Mesothelial cell of epicardium (in vitro differentiated cells): ENCODE measurements at regions not wholly inside any gene's neighbourhood (a gene's known extent, or its start where the extent isn't known, plus 50 kb on each side); places are given as distances from the start of the nearest gene placed in this dataset.

Experiments used
- DNase-seq, 2 experiments: peaks; one replicate each; pipeline ENCODE4 v3.0.0; 2021; ENCODE audit warnings: low spot score in 2 of 2; ENCODE audit not compliant: unreplicated experiment in 2 of 2
- H3K27ac Mint-ChIP-seq: 2 replicates; pipeline ENCODE4 v1.8.0; 2021; ENCODE audit warnings: mixed read lengths
- H3K27me3 Mint-ChIP-seq: 2 replicates; pipeline ENCODE4 v1.8.0; 2021; ENCODE audit warnings: low read depth, mixed read lengths
- H3K36me3 Mint-ChIP-seq: 2 replicates; pipeline ENCODE4 v1.8.0; 2021; ENCODE audit warnings: mixed read lengths
- H3K4me1 Mint-ChIP-seq: 2 replicates; pipeline ENCODE4 v1.8.0; 2021; ENCODE audit warnings: mixed read lengths
- H3K4me3 Mint-ChIP-seq: 2 replicates; pipeline ENCODE4 v1.8.0; 2021; ENCODE audit warnings: mild to moderate bottlenecking, moderate library complexity, mixed read lengths
- H3K9me3 Mint-ChIP-seq: 2 replicates; pipeline ENCODE4 v1.8.0; 2021; ENCODE audit warnings: mixed read lengths
- TF ChIP-seq, protein P1 (sequence below): fragments of 200-600 bp; sonication (generic); IDR thresholded peaks from one replicate; pipeline ENCODE4 v1.5.0; 2021; ENCODE audit warnings: antibody characterized with exemption; ENCODE audit not compliant: unreplicated experiment

DNA sequence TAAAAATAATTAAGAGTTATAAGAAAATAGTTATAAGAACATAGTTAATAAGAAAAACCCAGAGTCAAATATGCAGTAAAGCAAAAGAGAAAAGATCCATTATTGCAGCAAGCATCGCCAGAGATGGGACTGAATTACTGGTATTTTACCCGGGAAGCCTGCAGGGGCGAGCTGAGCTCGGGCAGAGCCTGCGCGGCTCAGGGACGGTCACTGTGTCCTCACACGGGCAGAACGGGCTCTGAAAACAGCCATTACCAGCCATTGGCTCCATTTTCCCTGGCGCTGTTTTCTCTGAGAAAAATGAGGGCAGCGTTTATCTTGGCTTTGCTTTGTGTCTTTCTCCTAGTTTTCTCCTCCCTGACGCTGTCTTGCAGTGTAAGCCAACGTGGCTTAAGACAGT lies 95.3 kb upstream of the ALKAL2 start:
- H3K27me3 Mint-ChIP-seq = peaks cover 15% of the 10 kb centered on the region
- peaks cover 18% of the 10 kb centered on the region for H3K4me1 Mint-ChIP-seq
- no peak overlapping the region for H3K4me3 Mint-ChIP-seq
- TF ChIP-seq, protein P1, sequence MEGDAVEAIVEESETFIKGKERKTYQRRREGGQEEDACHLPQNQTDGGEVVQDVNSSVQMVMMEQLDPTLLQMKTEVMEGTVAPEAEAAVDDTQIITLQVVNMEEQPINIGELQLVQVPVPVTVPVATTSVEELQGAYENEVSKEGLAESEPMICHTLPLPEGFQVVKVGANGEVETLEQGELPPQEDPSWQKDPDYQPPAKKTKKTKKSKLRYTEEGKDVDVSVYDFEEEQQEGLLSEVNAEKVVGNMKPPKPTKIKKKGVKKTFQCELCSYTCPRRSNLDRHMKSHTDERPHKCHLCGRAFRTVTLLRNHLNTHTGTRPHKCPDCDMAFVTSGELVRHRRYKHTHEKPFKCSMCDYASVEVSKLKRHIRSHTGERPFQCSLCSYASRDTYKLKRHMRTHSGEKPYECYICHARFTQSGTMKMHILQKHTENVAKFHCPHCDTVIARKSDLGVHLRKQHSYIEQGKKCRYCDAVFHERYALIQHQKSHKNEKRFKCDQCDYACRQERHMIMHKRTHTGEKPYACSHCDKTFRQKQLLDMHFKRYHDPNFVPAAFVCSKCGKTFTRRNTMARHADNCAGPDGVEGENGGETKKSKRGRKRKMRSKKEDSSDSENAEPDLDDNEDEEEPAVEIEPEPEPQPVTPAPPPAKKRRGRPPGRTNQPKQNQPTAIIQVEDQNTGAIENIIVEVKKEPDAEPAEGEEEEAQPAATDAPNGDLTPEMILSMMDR = no peak
- peaks cover 1% of the 10 kb centered on the region for H3K36me3 Mint-ChIP-seq
- no peak for DNase-seq
- H3K27ac Mint-ChIP-seq = no peak overlapping the region
- H3K9me3 Mint-ChIP-seq = peaks cover 19% of the 10 kb centered on the region

DNA sequence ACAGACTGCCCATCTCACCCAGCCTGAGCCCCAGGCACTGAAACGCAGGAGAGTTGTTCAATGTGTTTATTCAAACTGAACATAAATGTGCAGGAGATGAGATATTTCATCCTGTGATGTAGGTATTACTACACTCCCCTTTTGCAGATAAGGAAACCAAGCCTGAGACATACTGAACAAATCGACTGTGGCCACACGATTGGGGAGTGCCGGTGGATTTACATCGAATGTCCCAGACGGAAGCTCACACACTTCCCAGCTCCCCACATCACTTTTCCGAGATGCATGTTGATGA lies 94.8 kb upstream of the ALKAL2 start:
- TF ChIP-seq, protein P1 = no peak
- Mint-ChIP-seq H3K4me1 (peaks cover 13% of the 10 kb centered on the region), H3K4me3 (no peak overlapping the region), H3K27ac (no peak overlapping the region), H3K9me3 (peaks cover 24% of the 10 kb centered on the region), H3K27me3 (peaks cover 15% of the 10 kb centered on the region), H3K36me3 (peaks cover 1% of the 10 kb centered on the region)
- no peak for DNase-seq

DNA sequence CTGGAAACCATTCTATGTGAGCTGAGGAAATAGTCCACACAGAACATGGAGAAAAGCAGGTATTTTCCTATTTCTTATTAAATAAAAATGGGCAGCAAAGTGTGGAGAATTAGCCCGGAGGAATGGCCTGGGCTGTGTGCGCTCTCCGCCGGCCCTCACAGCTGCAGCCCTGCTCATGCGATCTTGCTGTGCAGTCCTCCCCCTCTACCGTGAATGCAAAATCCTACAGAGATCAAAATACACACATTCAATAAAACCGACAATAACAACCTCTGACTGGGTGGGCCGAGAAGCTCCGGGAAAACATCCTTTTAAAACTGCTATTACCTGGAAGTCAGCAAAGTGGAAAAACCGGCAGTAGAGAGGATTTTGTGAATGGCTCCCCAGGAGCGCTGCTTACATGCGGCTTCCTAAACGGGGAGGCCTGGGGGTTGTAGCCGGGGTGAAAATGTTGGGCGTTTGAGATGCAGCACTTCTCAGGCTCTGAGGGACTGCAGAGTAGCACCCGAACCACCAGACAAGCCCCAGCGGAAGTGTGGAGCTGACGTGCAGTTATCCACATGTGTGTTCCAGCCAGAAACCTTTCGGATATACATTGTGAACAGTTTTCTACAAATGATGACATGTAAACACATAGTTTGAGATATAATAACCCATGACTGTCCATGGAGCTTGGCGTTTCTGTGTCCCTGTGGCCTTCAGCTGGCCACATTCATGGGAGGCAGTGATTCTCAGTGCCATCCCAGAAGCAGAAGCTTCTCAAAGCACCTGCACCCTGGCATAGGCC lies 94.2 kb upstream of the ALKAL2 start:
- TF ChIP-seq, protein P1 = no peak
- Mint-ChIP-seq H3K36me3 (peaks cover 1% of the 10 kb centered on the region), H3K27me3 (peaks cover 15% of the 10 kb centered on the region), H3K4me1 (peaks cover 10% of the 10 kb centered on the region), H3K4me3 (no peak overlapping the region), H3K9me3 (peaks cover 30% of the 10 kb centered on the region), H3K27ac (no peak overlapping the region)
- no peak for DNase-seq

DNA sequence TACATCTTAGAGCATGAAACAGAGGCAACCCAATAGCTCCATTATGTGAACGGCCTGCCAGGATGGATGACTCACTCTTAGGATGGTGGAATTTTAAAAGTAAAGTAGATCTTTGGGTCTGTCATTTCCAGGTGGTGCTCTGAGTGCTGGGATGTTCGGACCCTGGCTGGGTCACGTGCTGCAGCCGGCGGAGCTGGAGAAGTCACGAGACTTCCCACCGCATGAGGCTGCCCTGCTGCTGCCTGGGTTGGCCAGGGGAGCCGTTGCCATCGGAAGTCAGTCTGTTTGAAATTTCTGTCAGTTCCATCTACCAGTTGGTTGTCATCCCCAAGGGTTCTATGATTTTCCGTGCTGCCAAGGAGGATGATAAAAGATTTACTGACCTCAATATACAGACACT lies 93.3 kb upstream of the ALKAL2 start:
- Mint-ChIP-seq H3K36me3 (peaks cover 1% of the 10 kb centered on the region), H3K27me3 (peaks cover 15% of the 10 kb centered on the region)

DNA sequence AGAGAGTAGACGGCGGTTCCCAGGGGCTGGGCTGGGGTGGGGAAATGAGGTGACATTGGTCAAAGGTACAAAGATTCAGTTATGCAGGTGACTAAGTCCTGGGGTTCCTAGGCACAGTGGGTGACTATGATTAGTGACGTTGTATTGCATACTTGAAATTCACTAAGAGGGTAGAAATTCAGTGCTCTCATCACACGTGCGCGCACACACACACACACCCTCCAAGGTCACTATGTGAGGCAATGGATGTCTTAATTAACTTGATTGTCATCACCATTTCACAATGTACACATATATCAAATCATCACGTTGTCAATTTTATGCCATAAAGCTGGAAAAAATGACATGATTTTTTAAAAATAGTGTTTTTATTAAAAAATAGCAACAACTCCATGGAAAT lies 92.9 kb upstream of the ALKAL2 start:
- no peak overlapping the region for H3K4me3 Mint-ChIP-seq
- TF ChIP-seq, protein P1 = no peak
- DNase-seq = no peak

More for the DNA sequence above, 93.3 kb upstream of the ALKAL2 start:
- H3K4me1 Mint-ChIP-seq = peaks cover 6% of the 10 kb centered on the region
- H3K4me3 Mint-ChIP-seq = no peak overlapping the region
- DNase-seq = no peak
- TF ChIP-seq, protein P1 = no peak
- H3K27ac Mint-ChIP-seq = no peak overlapping the region
- H3K9me3 Mint-ChIP-seq = peaks cover 31% of the 10 kb centered on the region

More for the DNA sequence above, 92.9 kb upstream of the ALKAL2 start:
- Mint-ChIP-seq H3K9me3 (peaks cover 31% of the 10 kb centered on the region), H3K27me3 (peaks cover 15% of the 10 kb centered on the region), H3K4me1 (peaks cover 3% of the 10 kb centered on the region), H3K36me3 (peaks cover 1% of the 10 kb centered on the region), H3K27ac (no peak overlapping the region)
